Neural cell (in vitro differentiated cells): ENCODE measurements at regions not wholly inside any gene's neighbourhood (a gene's known extent, or its start where the extent isn't known, plus 50 kb on each side); places are given as distances from the start of the nearest gene placed in this dataset.

Experiments
- H2AFZ ChIP-seq: fragments of 200-600, 300-800 bp; sonication (generic), shearing (Covaris generic); 2 replicates; pipeline ENCODE4 v1.6.0; 2014; ENCODE audit warnings: low read depth, mild to moderate bottlenecking, antibody characterized with exemption, low read length, moderate library complexity
- H3F3A ChIP-seq: fragments of 200-600 bp; shearing (Covaris generic); 2 replicates; pipeline ENCODE4 v1.6.1; 2016; ENCODE audit warnings: mild to moderate bottlenecking, moderate library complexity, mixed read lengths, antibody characterized with exemption, low read length; ENCODE audit not compliant: insufficient read depth, poor library complexity, severe bottlenecking
- H3K27ac ChIP-seq: fragments of 200-600, 300-800 bp; sonication (generic), shearing (Covaris generic); 2 replicates; pipeline ENCODE4 v1.5.1; 2014; ENCODE audit warnings: mild to moderate bottlenecking, low read length, moderate library complexity
- H3K27me3 ChIP-seq: fragments of 300-800, 200-600 bp; sonication (generic), shearing (Covaris generic); 2 replicates; pipeline ENCODE4 v1.6.0; 2014; ENCODE audit warnings: mild to moderate bottlenecking, low read depth, low read length, moderate library complexity; ENCODE audit not compliant: insufficient read depth
- H3K36me3 ChIP-seq: fragments of 300-800, 200-600 bp; sonication (generic), shearing (Covaris generic); 2 replicates; pipeline ENCODE4 v1.5.1; 2014; ENCODE audit warnings: mild to moderate bottlenecking, antibody characterized with exemption, low read length, moderate library complexity; ENCODE audit not compliant: insufficient read depth
- H3K4me2 ChIP-seq: fragments of 300-800, 200-600 bp; sonication (generic), shearing (Covaris generic); 2 replicates; pipeline ENCODE4 v1.6.0; 2014; ENCODE audit warnings: mild to moderate bottlenecking, low read length
- H3K4me3 ChIP-seq: fragments of 300-800, 200-600 bp; sonication (generic), shearing (Covaris generic); 2 replicates; pipeline ENCODE4 v1.5.1; 2014; ENCODE audit warnings: mild to moderate bottlenecking, low read length, moderate library complexity
- H3K79me2 ChIP-seq: fragments of 200-600 bp; shearing (Covaris generic); replicated peaks from 2 replicates; pipeline ENCODE4 v1.6.0; 2014; ENCODE audit warnings: mild to moderate bottlenecking, low read length, moderate library complexity; ENCODE audit not compliant: insufficient read depth
- H3K9ac ChIP-seq: fragments of 300-800, 200-600 bp; sonication (generic), shearing (Covaris generic); 2 replicates; pipeline ENCODE4 v1.6.1; 2016; ENCODE audit warnings: mild to moderate bottlenecking, low read length, mixed read lengths
- H3K9me2 ChIP-seq: fragments of 200-600 bp; shearing (Covaris generic); 2 replicates; pipeline ENCODE4 v1.6.1; 2016; ENCODE audit warnings: mild to moderate bottlenecking, low read length, mixed read lengths; ENCODE audit not compliant: insufficient read depth
- H3K9me3 ChIP-seq: fragments of 200-600, 300-800 bp; sonication (generic), shearing (Covaris generic); 2 replicates; pipeline ENCODE4 v1.6.1; 2016; ENCODE audit warnings: mild to moderate bottlenecking, mixed run types, low read length, moderate library complexity, mixed read lengths
- H4K20me1 ChIP-seq: fragments of 200-600 bp; shearing (Covaris generic); 2 replicates; pipeline ENCODE4 v1.6.1; 2016; ENCODE audit warnings: mild to moderate bottlenecking, mixed run types; ENCODE audit not compliant: insufficient read depth
- CTCF ChIP-seq: fragments of 450-650 bp; IDR thresholded peaks from 2 replicates; pipeline ENCODE4 v1.5.1; 2014; ENCODE audit warnings: antibody characterized with exemption, mild to moderate bottlenecking, moderate library complexity; ENCODE audit not compliant: poor library complexity, severe bottlenecking
- EP300 ChIP-seq: fragments of 450-650 bp; conservative IDR thresholded peaks from 2 replicates; pipeline ENCODE4 v1.6.1; 2014; ENCODE audit warnings: antibody characterized with exemption, mild to moderate bottlenecking, moderate library complexity; ENCODE audit not compliant: poor library complexity, severe bottlenecking
- EZH2 ChIP-seq: fragments of 200-600, 300-800 bp; shearing (Covaris generic), sonication (generic); IDR thresholded peaks from 2 replicates; pipeline ENCODE4 v1.6.1; 2014; ENCODE audit warnings: antibody characterized with exemption, low read length, borderline replicate concordance, mild to moderate bottlenecking; ENCODE audit not compliant: insufficient read depth, poor library complexity, severe bottlenecking
- MXI1 ChIP-seq: fragments of 450-650 bp; conservative IDR thresholded peaks from 2 replicates; pipeline ENCODE4 v1.6.1; 2014; ENCODE audit warnings: antibody characterized with exemption, mild to moderate bottlenecking; ENCODE audit not compliant: poor library complexity, severe bottlenecking
- POLR2AphosphoS5 ChIP-seq: IDR thresholded peaks from 2 replicates; pipeline ENCODE4 v1.6.1; 2012
- RAD21 ChIP-seq: fragments of 450-650 bp; conservative IDR thresholded peaks from 2 replicates; pipeline ENCODE4 v1.6.1; 2014; ENCODE audit warnings: antibody characterized with exemption, mild to moderate bottlenecking, moderate library complexity
- REST ChIP-seq: IDR thresholded peaks from 2 replicates; pipeline ENCODE4 v1.6.1; 2012; ENCODE audit warnings: borderline replicate concordance
- SMC3 ChIP-seq: fragments of 450-650 bp; conservative IDR thresholded peaks from 2 replicates; pipeline ENCODE4 v1.6.1; 2014; ENCODE audit warnings: antibody characterized with exemption, mild to moderate bottlenecking, moderate library complexity; ENCODE audit not compliant: poor library complexity
- TAF1 ChIP-seq: IDR thresholded peaks from 2 replicates; pipeline ENCODE4 v1.6.1; 2012; ENCODE audit warnings: low read depth

- no peak overlapping the region for H3K4me2 ChIP-seq
- H3K9ac ChIP-seq, result no peak overlapping the region
- no peaks in the 10 kb centered on the region for H3K9me2 ChIP-seq
- no peak overlapping the region for H3K4me3 ChIP-seq
- H3K9me3 ChIP-seq, result no peaks in the 10 kb centered on the region
- no peaks in the 10 kb centered on the region for H4K20me1 ChIP-seq
- no peaks in the 10 kb centered on the region for H3K27me3 ChIP-seq
- H3F3A ChIP-seq, result no peaks in the 10 kb centered on the region
- no peaks in the 10 kb centered on the region for H3K36me3 ChIP-seq
- no peak for TF ChIP-seq SMC3
- TF ChIP-seq REST, result no peak
- no peak for TF ChIP-seq EZH2
- TF ChIP-seq TAF1, result no peak
- no peak for TF ChIP-seq EP300
- no peak for TF ChIP-seq POLR2AphosphoS5
- no peak for TF ChIP-seq MXI1
- TF ChIP-seq RAD21, result no peak
- no peak for TF ChIP-seq CTCF
- no peak overlapping the region for H2AFZ ChIP-seq
- no peaks in the 10 kb centered on the region for H3K79me2 ChIP-seq
- H3K27ac ChIP-seq, result no peak overlapping the region
Measured at GRCh38 chr12:67802731-67803130, 154.2 kb downstream of the DYRK2 start.

GRCh38 chr12:67803278-67803993 is 154.9 kb downstream of the DYRK2 start:
- no peak for TF ChIP-seq POLR2AphosphoS5
- TF ChIP-seq TAF1, result no peak
- no peak for TF ChIP-seq EP300
- TF ChIP-seq SMC3, result no peak
- no peak for TF ChIP-seq MXI1
- no peak for TF ChIP-seq RAD21
- TF ChIP-seq CTCF, result no peak
- no peak for TF ChIP-seq REST
- TF ChIP-seq EZH2, result no peak
- no peaks in the 10 kb centered on the region for H3F3A ChIP-seq
- no peak overlapping the region for H3K4me3 ChIP-seq
- H4K20me1 ChIP-seq, result no peaks in the 10 kb centered on the region
- H3K27ac ChIP-seq, result no peak overlapping the region
- no peak overlapping the region for H2AFZ ChIP-seq
- H3K36me3 ChIP-seq, result no peaks in the 10 kb centered on the region
- no peaks in the 10 kb centered on the region for H3K27me3 ChIP-seq
- no peaks in the 10 kb centered on the region for H3K9me3 ChIP-seq
- H3K79me2 ChIP-seq, result no peaks in the 10 kb centered on the region
- no peaks in the 10 kb centered on the region for H3K9me2 ChIP-seq
- H3K4me2 ChIP-seq, result no peak overlapping the region
- no peak overlapping the region for H3K9ac ChIP-seq
